PC-3 (cell line): ENCODE measurements at regions not wholly inside any gene's neighbourhood (a gene's known extent, or its start where the extent isn't known, plus 50 kb on each side); places are given as distances from the start of the nearest gene placed in this dataset.

ENCODE experiments used
- CTCF ChIP-seq: fragments of 300-600 bp; sonication (generic); conservative IDR thresholded peaks from 2 replicates; pipeline ENCODE4 v1.5.1; 2017; ENCODE audit warnings: antibody characterized with exemption, low read depth, mild to moderate bottlenecking, low read length
- EZH2 ChIP-seq: fragments of 300-600 bp; sonication (generic); IDR thresholded peaks from one replicate; pipeline ENCODE4 v1.6.1; 2017; ENCODE audit warnings: antibody characterized with exemption, mild to moderate bottlenecking, low read length; ENCODE audit not compliant: unreplicated experiment
- EZH2phosphoT487 ChIP-seq: fragments of 300-600 bp; sonication (generic); IDR thresholded peaks from 2 replicates; pipeline ENCODE4 v1.6.1; 2018; ENCODE audit warnings: mild to moderate bottlenecking, antibody characterized with exemption, low read length, borderline replicate concordance

GRCh38 chr1:22196641-22197040, 53.7 kb upstream of the WNT4 start:
- TF ChIP-seq EZH2 = no peak
- TF ChIP-seq CTCF = no peak
- no peak for TF ChIP-seq EZH2phosphoT487
